PC-9 (cell line): ENCODE measurements at regions not wholly inside any gene's neighbourhood (a gene's known extent, or its start where the extent isn't known, plus 50 kb on each side); places are given as distances from the start of the nearest gene placed in this dataset.

Experiments
- CTCF ChIP-seq: fragments of 200-600 bp; sonication (generic); conservative IDR thresholded peaks from 2 replicates; pipeline ENCODE4 v1.6.1; 2017; ENCODE audit warnings: mixed run types, antibody characterized with exemption, mild to moderate bottlenecking, moderate library complexity
- EZH2 ChIP-seq: fragments of 200-600 bp; sonication (generic); IDR thresholded peaks from 2 replicates; pipeline ENCODE4 v1.8.0; 2017; ENCODE audit warnings: antibody characterized with exemption, low read depth

DNA sequence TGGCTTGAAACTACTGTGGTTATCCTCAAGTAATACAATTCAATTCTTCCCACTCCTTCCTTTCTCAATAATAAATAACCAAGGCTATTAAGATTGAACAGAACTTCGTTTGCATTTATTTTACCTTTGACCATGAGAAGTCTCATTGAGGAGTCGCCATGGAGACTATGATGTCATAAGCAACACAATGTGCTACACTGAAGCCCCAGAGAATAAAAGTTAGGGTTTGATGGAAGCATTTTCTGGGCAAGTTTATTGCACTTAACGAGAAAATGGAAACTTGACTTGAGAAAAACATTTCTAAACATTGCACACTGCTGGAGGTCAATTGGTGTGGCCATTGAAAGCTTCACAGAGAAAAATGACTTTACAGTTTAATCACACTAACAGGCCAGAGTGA is 121.5 kb downstream of the FAM76B start:
- TF ChIP-seq CTCF: no peak
- TF ChIP-seq EZH2: no peak
